HG02623 (cell line): ENCODE measurements at regions not wholly inside any gene's neighbourhood (a gene's known extent, or its start where the extent isn't known, plus 50 kb on each side); places are given as distances from the start of the nearest gene placed in this dataset.
"Not testable (repeated sequence)": the region's sequence is repeated elsewhere in the genome, so short reads cannot be mapped to it uniquely, and the experiment has no call there.

Experiments
- ATAC-seq: cut with Tn5 transposase; IDR thresholded peaks from one replicate; pipeline ENCODE4 v1.9.1; 2021; ENCODE audit warnings: moderate library complexity; ENCODE audit not compliant: unreplicated experiment

GRCh38 chr7:131937868-131938267, 381.4 kb upstream of the PODXL start:
- ATAC-seq = no peak

- ATAC-seq = no peak
Observed at GRCh38 chr7:131935180-131935579, 378.8 kb upstream of the PODXL start.

- no peak for ATAC-seq
Observed at GRCh38 chr7:131934452-131934851, 378.0 kb upstream of the PODXL start.

GRCh38 chr7:131933751-131934289, 377.4 kb upstream of the PODXL start:
- no peak for ATAC-seq

GRCh38 chr7:131933219-131933618, 376.8 kb upstream of the PODXL start:
- not testable (repeated sequence) for ATAC-seq

GRCh38 chr7:131932271-131932670, 375.8 kb upstream of the PODXL start:
- no peak for ATAC-seq

GRCh38 chr7:131931370-131931769, 374.9 kb upstream of the PODXL start:
- ATAC-seq = no peak

GRCh38 chr7:131929632-131930031, 373.2 kb upstream of the PODXL start:
- no peak for ATAC-seq

- no peak for ATAC-seq
Observed at GRCh38 chr7:131927770-131928423, 371.5 kb upstream of the PODXL start.

GRCh38 chr7:131925636-131926035, 369.2 kb upstream of the PODXL start:
- no peak for ATAC-seq

GRCh38 chr7:131924857-131925256, 368.4 kb upstream of the PODXL start:
- ATAC-seq = no peak

- not testable (repeated sequence) for ATAC-seq
Observed at GRCh38 chr7:131922948-131923347, 366.5 kb upstream of the PODXL start.

- no peak for ATAC-seq
Observed at GRCh38 chr7:131921016-131921415, 364.6 kb upstream of the PODXL start.

- ATAC-seq = no peak
Observed at GRCh38 chr7:131919920-131920709, 363.7 kb upstream of the PODXL start.

- ATAC-seq = no peak
Observed at GRCh38 chr7:131911112-131911511, 354.7 kb upstream of the PODXL start.

GRCh38 chr7:131909151-131909768, 352.8 kb upstream of the PODXL start:
- ATAC-seq = no peak

- no peak for ATAC-seq
Observed at GRCh38 chr7:131908714-131909113, 352.3 kb upstream of the PODXL start.

- ATAC-seq = no peak
Observed at GRCh38 chr7:131905471-131905973, 349.1 kb upstream of the PODXL start.

GRCh38 chr7:131904760-131905327, 348.4 kb upstream of the PODXL start:
- ATAC-seq = no peak

GRCh38 chr7:131903315-131903714, 346.9 kb upstream of the PODXL start:
- no peak for ATAC-seq

GRCh38 chr7:131900785-131901287, 344.4 kb upstream of the PODXL start:
- ATAC-seq = no peak
